Liver (tissue), 8 donors: ENCODE measurements at regions not wholly inside any gene's neighbourhood (a gene's known extent, or its start where the extent isn't known, plus 50 kb on each side); places are given as distances from the start of the nearest gene placed in this dataset.

Source experiments
- DNase-seq: peaks from one replicate; pipeline ENCODE4 v3.0.0-alpha.2; 2017; ENCODE audit warnings: low spot score
- H3K27ac ChIP-seq, 2 donors: one replicate each; pipeline ENCODE4 v1.7.0; 2013; ENCODE audit warnings: inconsistent platforms in 2 of 2, low read length in 2 of 2, control low read depth in 1 of 2, low read depth in 1 of 2, mild to moderate bottlenecking in 1 of 2
- H3K27me3 ChIP-seq, 4 donors: one replicate each; pipeline versions ENCODE4 v1.6.1 to v1.7.0; 2013; ENCODE audit warnings: low read length in 3 of 4, inconsistent platforms in 1 of 4, mild to moderate bottlenecking in 1 of 4, moderate library complexity in 1 of 4; ENCODE audit not compliant: control insufficient read depth in 4 of 4, insufficient read depth in 4 of 4
- H3K36me3 ChIP-seq, 4 donors: one replicate each; pipeline versions ENCODE4 v1.6.1 to v1.7.0; 2013; ENCODE audit warnings: low read length in 3 of 4, mild to moderate bottlenecking in 3 of 4, low read depth in 1 of 4, moderate library complexity in 1 of 4; ENCODE audit not compliant: control insufficient read depth in 4 of 4, insufficient read depth in 3 of 4
- H3K4me1 ChIP-seq, 4 donors: one replicate each; pipeline versions ENCODE4 v1.6.1 to v1.7.0; 2013; ENCODE audit warnings: low read length in 3 of 4, mild to moderate bottlenecking in 3 of 4, moderate library complexity in 1 of 4; ENCODE audit not compliant: control insufficient read depth in 4 of 4, insufficient read depth in 4 of 4
- H3K4me3 ChIP-seq, 3 donors: one replicate each; pipeline versions ENCODE4 v1.6.1 to v1.7.0; 2013; ENCODE audit warnings: low read length in 3 of 3, control low read depth in 1 of 3, low read depth in 1 of 3, mild to moderate bottlenecking in 1 of 3
- H3K9ac ChIP-seq, 2 donors: one replicate each; pipeline ENCODE4 v1.7.0; 2013; ENCODE audit warnings: low read length in 2 of 2, mild to moderate bottlenecking in 2 of 2, moderate library complexity in 2 of 2, control low read depth in 1 of 2, low read depth in 1 of 2
- H3K9me3 ChIP-seq, 4 donors: one replicate each; pipeline versions ENCODE4 v1.6.1 to v1.7.0; 2013; ENCODE audit warnings: low read length in 3 of 4; ENCODE audit not compliant: control insufficient read depth in 4 of 4
- ATF3 ChIP-seq: IDR thresholded peaks from 2 replicates; pipeline ENCODE4 v1.6.1; 2016; ENCODE audit warnings: antibody characterized with exemption
- CTCF ChIP-seq: fragments of 150-350 bp; IDR thresholded peaks from 2 replicates; pipeline ENCODE4 v1.5.1; 2017; ENCODE audit warnings: improper control_type of control experiment, low read depth, low read length; ENCODE audit not compliant: missing input control
- FOXA1 ChIP-seq: IDR thresholded peaks from 2 replicates; pipeline ENCODE4 v1.6.1; 2016; ENCODE audit warnings: antibody characterized with exemption
- FOXA2 ChIP-seq: IDR thresholded peaks from 2 replicates; pipeline ENCODE4 v1.6.1; 2016; ENCODE audit warnings: antibody characterized with exemption
- GABPA ChIP-seq, 2 donors: IDR thresholded peaks in 1 of 2; conservative IDR thresholded peaks in 1 of 2; 2 replicates each; pipeline ENCODE4 v1.6.1; 2016; ENCODE audit warnings: antibody characterized with exemption in 2 of 2, mild to moderate bottlenecking in 1 of 2, moderate library complexity in 1 of 2
- HNF4A ChIP-seq, 2 donors: conservative IDR thresholded peaks; 2 replicates each; pipeline ENCODE4 v1.6.1; 2016; ENCODE audit warnings: antibody characterized with exemption in 2 of 2, mild to moderate bottlenecking in 2 of 2
- HNF4G ChIP-seq: IDR thresholded peaks from 2 replicates; pipeline ENCODE4 v1.6.1; 2016; ENCODE audit warnings: antibody characterized with exemption
- JUND ChIP-seq, 2 donors: IDR thresholded peaks; 2 replicates each; pipeline ENCODE4 v1.6.1; 2016; ENCODE audit warnings: antibody characterized with exemption in 2 of 2
- MAX ChIP-seq: IDR thresholded peaks from 2 replicates; pipeline ENCODE4 v1.6.1; 2016; ENCODE audit warnings: antibody characterized with exemption
- NR2F2 ChIP-seq: IDR thresholded peaks from 2 replicates; pipeline ENCODE4 v1.6.1; 2016; ENCODE audit warnings: antibody characterized with exemption
- RAD21 ChIP-seq, 2 donors: IDR thresholded peaks; 2 replicates each; pipeline ENCODE4 v1.6.1; 2016; ENCODE audit warnings: antibody characterized with exemption in 2 of 2, mild to moderate bottlenecking in 2 of 2
- REST ChIP-seq: IDR thresholded peaks from 2 replicates; pipeline ENCODE4 v1.6.1; 2016; ENCODE audit warnings: antibody characterized with exemption, mild to moderate bottlenecking
- RXRA ChIP-seq, 2 donors: IDR thresholded peaks; 2 replicates each; pipeline ENCODE4 v1.6.1; 2017 to 2018; ENCODE audit warnings: antibody characterized with exemption in 2 of 2, mild to moderate bottlenecking in 1 of 2
- SP1 ChIP-seq: IDR thresholded peaks from 2 replicates; pipeline ENCODE4 v1.6.1; 2018; ENCODE audit warnings: antibody characterized with exemption, mild to moderate bottlenecking
- TAF1 ChIP-seq: conservative IDR thresholded peaks from 2 replicates; pipeline ENCODE4 v1.6.1; 2016; ENCODE audit warnings: antibody characterized with exemption, mild to moderate bottlenecking
- YY1 ChIP-seq: IDR thresholded peaks from 2 replicates; pipeline ENCODE4 v1.6.1; 2016; ENCODE audit warnings: antibody characterized with exemption, mild to moderate bottlenecking
- ZBTB33 ChIP-seq: IDR thresholded peaks from 2 replicates; pipeline ENCODE4 v1.6.1; 2016; ENCODE audit warnings: antibody characterized with exemption
- WGBS: extraction: QIAGEN DNeasy Blood & Tissue Kit; methylation state at CpG from one replicate; pipeline ENCODE4 v1.1.7; 2013; 5-methylcytosine and 5-hydroxymethylcytosine counted together
- donor health status: healthy.
- donor health status: healthy.
- donor health status: healthy.
- donor health status: healthy.
- donor health status: healthy.

- 76% methylated on average over 3 of the region's 3 CpGs for WGBS
- Histone ChIP-seq H3K4me1 (no peaks in the 10 kb centered on the region), H3K27ac (no peak overlapping the region), H3K36me3 (no peaks in the 10 kb centered on the region), H3K9ac (no peak overlapping the region), H3K27me3 (no peaks in the 10 kb centered on the region), H3K4me3 (no peak overlapping the region), H3K9me3 (no peaks in the 10 kb centered on the region)
- no peak for DNase-seq
- TF ChIP-seq NR2F2, result no peak
- TF ChIP-seq RAD21 (IDR thresholded peaks at IDR 0.05), result no peak
These were observed 96.6 kb upstream of the TMEM196 start for GRCh38 chr7:19869979-19870378.

GRCh38 chr7:19853261-19853832, 79.9 kb upstream of the TMEM196 start:
- Histone ChIP-seq H3K27ac (no peak overlapping the region), H3K4me1 (no peaks in the 10 kb centered on the region), H3K27me3 (no peaks in the 10 kb centered on the region), H3K36me3 (no peaks in the 10 kb centered on the region), H3K9me3 (no peaks in the 10 kb centered on the region), H3K9ac (no peak overlapping the region), H3K4me3 (no peak overlapping the region)
- no peak for TF ChIP-seq SP1
- TF ChIP-seq FOXA1, result no peak
- no peak for TF ChIP-seq HNF4G
- no peak for TF ChIP-seq REST
- no peak for TF ChIP-seq TAF1
- no peak for TF ChIP-seq HNF4A (conservative IDR thresholded peaks at IDR 0.05)
- TF ChIP-seq YY1, result no peak
- TF ChIP-seq ZBTB33, result no peak
- TF ChIP-seq GABPA (IDR thresholded peaks at IDR 0.05 in 1 of 2, conservative IDR thresholded peaks at IDR 0.05 in 1 of 2), result no peak
- TF ChIP-seq MAX, result no peak
- TF ChIP-seq CTCF, result no peak
- no peak for TF ChIP-seq ATF3
- no peak for TF ChIP-seq FOXA2
- no peak for TF ChIP-seq RXRA (IDR thresholded peaks at IDR 0.05)
- no peak for TF ChIP-seq JUND (IDR thresholded peaks at IDR 0.05)
- TF ChIP-seq NR2F2, result no peak
- no peak for TF ChIP-seq RAD21 (IDR thresholded peaks at IDR 0.05)
- WGBS, result 65% methylated on average over 5 of the region's 5 CpGs
- no peak for DNase-seq
